ENCODE measurements at regions not wholly inside any gene's neighbourhood (a gene's known extent, or its start where the extent isn't known, plus 50 kb on each side); places are given as distances from the start of the nearest gene placed in this dataset.

DNA sequence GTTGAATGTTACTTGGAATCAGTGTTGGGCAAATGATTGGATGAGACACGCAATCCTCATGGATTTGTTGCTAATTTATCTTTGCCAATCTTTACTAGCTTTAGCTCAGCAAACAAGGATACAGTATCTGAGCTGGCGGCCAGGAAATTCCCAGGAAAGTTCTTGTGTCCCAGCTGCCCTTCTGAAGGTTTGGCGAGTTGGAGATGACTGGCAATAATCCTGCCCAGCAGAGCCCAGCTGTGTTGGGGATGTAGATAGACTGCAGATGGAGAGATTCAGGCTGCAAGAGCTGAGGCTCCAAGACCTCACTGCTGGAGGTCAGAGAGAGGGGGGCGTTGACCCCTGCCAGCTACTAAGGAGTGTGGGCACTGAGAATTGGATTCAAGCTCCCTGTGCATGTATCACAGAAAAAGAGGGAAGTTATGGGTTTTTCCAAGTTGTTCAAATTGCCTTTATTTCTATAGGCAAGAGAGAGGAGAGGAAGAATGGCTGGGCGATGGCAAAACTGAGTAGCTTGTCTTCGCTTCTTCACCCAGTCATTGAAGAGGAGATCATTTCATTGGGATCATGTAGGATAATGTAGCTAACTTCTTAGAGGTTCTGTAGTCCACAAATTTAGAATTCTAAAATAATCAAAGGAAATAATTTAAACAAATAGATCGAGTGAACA, 506.8 kb upstream of the LRATD1 start:
- ChIA-PET POLR2A (no interaction called here), CTCF (no interaction called here)
- no peak overlapping the region for H3K27ac Mint-ChIP-seq
- TF ChIP-seq, protein P1, sequence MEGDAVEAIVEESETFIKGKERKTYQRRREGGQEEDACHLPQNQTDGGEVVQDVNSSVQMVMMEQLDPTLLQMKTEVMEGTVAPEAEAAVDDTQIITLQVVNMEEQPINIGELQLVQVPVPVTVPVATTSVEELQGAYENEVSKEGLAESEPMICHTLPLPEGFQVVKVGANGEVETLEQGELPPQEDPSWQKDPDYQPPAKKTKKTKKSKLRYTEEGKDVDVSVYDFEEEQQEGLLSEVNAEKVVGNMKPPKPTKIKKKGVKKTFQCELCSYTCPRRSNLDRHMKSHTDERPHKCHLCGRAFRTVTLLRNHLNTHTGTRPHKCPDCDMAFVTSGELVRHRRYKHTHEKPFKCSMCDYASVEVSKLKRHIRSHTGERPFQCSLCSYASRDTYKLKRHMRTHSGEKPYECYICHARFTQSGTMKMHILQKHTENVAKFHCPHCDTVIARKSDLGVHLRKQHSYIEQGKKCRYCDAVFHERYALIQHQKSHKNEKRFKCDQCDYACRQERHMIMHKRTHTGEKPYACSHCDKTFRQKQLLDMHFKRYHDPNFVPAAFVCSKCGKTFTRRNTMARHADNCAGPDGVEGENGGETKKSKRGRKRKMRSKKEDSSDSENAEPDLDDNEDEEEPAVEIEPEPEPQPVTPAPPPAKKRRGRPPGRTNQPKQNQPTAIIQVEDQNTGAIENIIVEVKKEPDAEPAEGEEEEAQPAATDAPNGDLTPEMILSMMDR (IDR thresholded peaks at IDR 0.05): no peak
- ATAC-seq (no peak), DNase-seq (no peak)
- H3K27me3 Mint-ChIP-seq: no peaks in the 10 kb centered on the region
- no peaks in the 10 kb centered on the region for H3K4me1 Mint-ChIP-seq (ENCODE audit: low read depth)
- peaks cover 5% of the 10 kb centered on the region for H3K9me3 Mint-ChIP-seq
- intact Hi-C loops (cut with micrococcal nuclease): no loop called here
- H3K4me3 Mint-ChIP-seq: no peak overlapping the region
- no peaks in the 10 kb centered on the region for H3K36me3 Mint-ChIP-seq (ENCODE audit: low read depth)

GRCh38 chr2:14126846-14127245, 505.7 kb upstream of the LRATD1 start:
- no peak overlapping the region for H3K27ac Mint-ChIP-seq
- TF ChIP-seq, protein P1 (IDR thresholded peaks at IDR 0.05): no peak
- intact Hi-C loops (cut with micrococcal nuclease): no loop called here
- no peaks in the 10 kb centered on the region for H3K27me3 Mint-ChIP-seq
- H3K4me3 Mint-ChIP-seq: no peak overlapping the region
- CTCF ChIA-PET: no interaction called here
- POLR2A ChIA-PET: no interaction called here
- ATAC-seq: no peak
- DNase-seq: no peak
- peaks cover 2% of the 10 kb centered on the region for H3K9me3 Mint-ChIP-seq
- H3K36me3 Mint-ChIP-seq (ENCODE audit: low read depth): no peaks in the 10 kb centered on the region
- no peaks in the 10 kb centered on the region for H3K4me1 Mint-ChIP-seq (ENCODE audit: low read depth)

DNA sequence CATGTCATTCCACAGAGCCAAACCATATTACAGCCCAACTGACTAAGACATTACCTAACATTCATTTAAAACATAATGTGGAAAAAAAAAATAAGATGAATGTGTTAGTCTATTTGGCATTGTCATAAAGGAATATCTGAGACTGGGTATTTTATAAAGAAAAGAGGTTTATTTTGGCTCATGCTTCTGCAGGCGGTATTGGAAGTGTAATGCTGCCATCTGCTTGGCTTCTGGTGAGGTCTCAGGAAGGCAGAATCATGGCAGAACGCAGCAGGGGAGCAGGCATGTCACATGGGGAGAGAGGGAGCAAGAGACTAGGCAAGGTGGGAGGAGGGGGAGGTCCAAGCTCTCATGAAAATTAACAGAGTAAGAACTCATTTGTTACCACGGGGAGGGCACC, 504.8 kb upstream of the LRATD1 start:
- DNase-seq (no peak), ATAC-seq (no peak)
- H3K4me1 Mint-ChIP-seq (ENCODE audit: low read depth): no peaks in the 10 kb centered on the region
- peaks cover 2% of the 10 kb centered on the region for H3K9me3 Mint-ChIP-seq
- no peak overlapping the region for H3K27ac Mint-ChIP-seq
- H3K36me3 Mint-ChIP-seq (ENCODE audit: low read depth): no peaks in the 10 kb centered on the region
- H3K27me3 Mint-ChIP-seq: no peaks in the 10 kb centered on the region
- no peak overlapping the region for H3K4me3 Mint-ChIP-seq
- ChIA-PET POLR2A (no interaction called here), CTCF (no interaction called here)
- intact Hi-C loops (cut with micrococcal nuclease): no loop called here
- TF ChIP-seq, protein P1 (IDR thresholded peaks at IDR 0.05): no peak

GRCh38 chr2:14132386-14132785, 500.1 kb upstream of the LRATD1 start:
- H3K27me3 Mint-ChIP-seq: no peaks in the 10 kb centered on the region
- ChIA-PET CTCF (no interaction called here), POLR2A (no interaction called here)
- intact Hi-C loops (cut with micrococcal nuclease): no loop called here
- TF ChIP-seq, protein P1 (IDR thresholded peaks at IDR 0.05): no peak
- ATAC-seq: no peak
- no peak overlapping the region for H3K4me3 Mint-ChIP-seq
- H3K36me3 Mint-ChIP-seq (ENCODE audit: low read depth): no peaks in the 10 kb centered on the region
- DNase-seq: no peak
- peaks cover 13% of the 10 kb centered on the region for H3K9me3 Mint-ChIP-seq
- no peaks in the 10 kb centered on the region for H3K4me1 Mint-ChIP-seq (ENCODE audit: low read depth)
- H3K27ac Mint-ChIP-seq: no peak overlapping the region

GRCh38 chr2:14134771-14135170, 497.7 kb upstream of the LRATD1 start:
- Mint-ChIP-seq H3K4me1 (ENCODE audit: low read depth) (no peaks in the 10 kb centered on the region), H3K27ac (no peak overlapping the region), H3K9me3 (peaks cover 13% of the 10 kb centered on the region), H3K27me3 (no peaks in the 10 kb centered on the region), H3K36me3 (ENCODE audit: low read depth) (no peaks in the 10 kb centered on the region), H3K4me3 (no peak overlapping the region)
- intact Hi-C loops (cut with micrococcal nuclease): no loop called here
- ChIA-PET CTCF (no interaction called here), POLR2A (interaction anchor here (0.5 kb wide), 1 partner anchor 73 kb away, joined by 3 read pairs; no protein-coding TSS in a partner anchor)
- ATAC-seq: no peak
- TF ChIP-seq, protein P1 (IDR thresholded peaks at IDR 0.05): no peak
- DNase-seq: no peak

Measured in activated CD8-positive, alpha-beta T cell treated with anti-CD3 and anti-CD28 coated beads for 36 hours (primary cell).